ENCODE measurements at regions not wholly inside any gene's neighbourhood (a gene's known extent, or its start where the extent isn't known, plus 50 kb on each side); places are given as distances from the start of the nearest gene placed in this dataset.

GRCh38 chr15:47542312-47542989 lies 174.9 kb upstream of the SEMA6D start:
- no peaks in the 10 kb centered on the region for H4K20me1 ChIP-seq (ENCODE audit: insufficient read depth, low read length)
- H3K9me2 ChIP-seq (ENCODE audit: low read depth, low read length): no peaks in the 10 kb centered on the region
- no peaks in the 10 kb centered on the region for H3K79me2 ChIP-seq (ENCODE audit: insufficient read depth, low read length)
- H3K4me3 ChIP-seq (ENCODE audit: low read depth, low read length, poor library complexity, severe bottlenecking): no peak overlapping the region
- no peak overlapping the region for H3K27ac ChIP-seq (ENCODE audit: low read depth, low read length, poor library complexity, severe bottlenecking)
- H3F3A ChIP-seq (ENCODE audit: insufficient read depth, low read length): no peaks in the 10 kb centered on the region
- no peaks in the 10 kb centered on the region for H3K36me3 ChIP-seq (ENCODE audit: insufficient read depth, low read length)
- H2AFZ ChIP-seq (ENCODE audit: low read length): no peak overlapping the region
- H3K9ac ChIP-seq (ENCODE audit: low read length): no peak overlapping the region
- H3K4me2 ChIP-seq (ENCODE audit: low read length): no peak overlapping the region
- H3K9me3 ChIP-seq (ENCODE audit: low read length): no peaks in the 10 kb centered on the region
- TF ChIP-seq CTCF (IDR thresholded peaks at IDR 0.05; ENCODE audit: low read length): no peak
- TF ChIP-seq EZH2 (IDR thresholded peaks at IDR 0.05; ENCODE audit: borderline replicate concordance, low read length): no peak
- H3K4me1 ChIP-seq (ENCODE audit: insufficient read depth, low read length, severe bottlenecking): no peaks in the 10 kb centered on the region
- no peaks in the 10 kb centered on the region for H3K27me3 ChIP-seq (ENCODE audit: insufficient read depth, low read length)

- Histone ChIP-seq H3K4me1 (ENCODE audit: insufficient read depth, low read length, severe bottlenecking) (no peaks in the 10 kb centered on the region), H3K9ac (ENCODE audit: low read length) (no peak overlapping the region), H3F3A (ENCODE audit: insufficient read depth, low read length) (no peaks in the 10 kb centered on the region), H3K27me3 (ENCODE audit: insufficient read depth, low read length) (no peaks in the 10 kb centered on the region), H3K4me2 (ENCODE audit: low read length) (no peak overlapping the region), H3K27ac (ENCODE audit: low read depth, low read length, poor library complexity, severe bottlenecking) (no peak overlapping the region), H3K9me3 (ENCODE audit: low read length) (no peaks in the 10 kb centered on the region), H3K79me2 (ENCODE audit: insufficient read depth, low read length) (no peaks in the 10 kb centered on the region), H3K36me3 (ENCODE audit: insufficient read depth, low read length) (no peaks in the 10 kb centered on the region), H3K4me3 (ENCODE audit: low read depth, low read length, poor library complexity, severe bottlenecking) (no peak overlapping the region), H3K9me2 (ENCODE audit: low read depth, low read length) (no peaks in the 10 kb centered on the region), H2AFZ (ENCODE audit: low read length) (no peak overlapping the region), H4K20me1 (ENCODE audit: insufficient read depth, low read length) (no peaks in the 10 kb centered on the region)
- TF ChIP-seq EZH2 (IDR thresholded peaks at IDR 0.05; ENCODE audit: borderline replicate concordance, low read length) (no peak), CTCF (IDR thresholded peaks at IDR 0.05; ENCODE audit: low read length) (no peak)
Observed at GRCh38 chr15:47548231-47548630, 169.1 kb upstream of the SEMA6D start.

- Histone ChIP-seq H3K9me2 (ENCODE audit: low read depth, low read length) (no peaks in the 10 kb centered on the region), H3K4me1 (ENCODE audit: insufficient read depth, low read length, severe bottlenecking) (no peaks in the 10 kb centered on the region), H3F3A (ENCODE audit: insufficient read depth, low read length) (no peaks in the 10 kb centered on the region), H3K27ac (ENCODE audit: low read depth, low read length, poor library complexity, severe bottlenecking) (no peak overlapping the region), H3K9ac (ENCODE audit: low read length) (no peak overlapping the region), H3K9me3 (ENCODE audit: low read length) (no peaks in the 10 kb centered on the region), H3K36me3 (ENCODE audit: insufficient read depth, low read length) (no peaks in the 10 kb centered on the region), H2AFZ (ENCODE audit: low read length) (no peak overlapping the region), H3K4me3 (ENCODE audit: low read depth, low read length, poor library complexity, severe bottlenecking) (no peak overlapping the region), H3K4me2 (ENCODE audit: low read length) (no peak overlapping the region), H3K27me3 (ENCODE audit: insufficient read depth, low read length) (no peaks in the 10 kb centered on the region), H3K79me2 (ENCODE audit: insufficient read depth, low read length) (no peaks in the 10 kb centered on the region), H4K20me1 (ENCODE audit: insufficient read depth, low read length) (no peaks in the 10 kb centered on the region)
- TF ChIP-seq CTCF (IDR thresholded peaks at IDR 0.05; ENCODE audit: low read length): no peak
- TF ChIP-seq EZH2 (IDR thresholded peaks at IDR 0.05; ENCODE audit: borderline replicate concordance, low read length): no peak
Observed at GRCh38 chr15:47548986-47549385, 168.3 kb upstream of the SEMA6D start.
